ENCODE measurements at regions not wholly inside any gene's neighbourhood (a gene's known extent, or its start where the extent isn't known, plus 50 kb on each side); places are given as distances from the start of the nearest gene placed in this dataset.
A peak's percentile ranks its signal among the peaks of the same experiment; 100 is the strongest.
"Not testable (repeated sequence)": the region's sequence is repeated elsewhere in the genome, so short reads cannot be mapped to it uniquely, and the experiment has no call there.

DNA sequence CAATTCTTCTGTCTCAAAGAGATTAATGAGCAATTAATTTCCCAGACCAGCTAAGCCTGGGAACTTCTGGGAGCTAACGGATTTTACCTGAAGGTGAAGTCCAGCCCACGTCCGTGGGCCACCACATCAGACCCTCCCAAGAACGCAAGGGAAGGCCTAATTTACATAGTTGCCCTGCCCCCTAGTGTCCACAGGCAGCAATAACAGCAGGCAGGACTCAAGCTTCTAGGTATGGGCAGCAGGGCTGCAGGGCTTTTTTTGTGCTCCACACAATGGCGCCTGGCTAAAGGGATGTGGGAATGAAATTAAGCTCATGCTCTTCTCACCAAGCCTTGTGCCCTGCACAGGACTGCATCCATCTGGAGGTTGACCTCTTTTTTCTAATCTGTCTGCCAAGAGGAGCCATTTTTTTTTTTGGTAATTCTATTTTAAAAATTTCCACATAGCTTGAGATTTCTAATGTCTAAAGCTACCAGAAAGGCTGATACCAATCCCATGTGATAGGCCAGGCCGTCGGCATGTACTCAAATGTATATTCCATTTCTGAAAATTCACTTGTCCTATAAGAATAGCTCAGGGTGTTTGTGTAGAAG is 111.9 kb upstream of the TMEM164 start:
- DNase-seq: peak; percentile 58
- intact Hi-C loops (cut with micrococcal nuclease): no loop called here
- Mint-ChIP-seq H3K4me3 (no peak overlapping the region), H3K27ac (peak overlapping the region; percentile 41), H3K9me3 (ENCODE audit: insufficient read depth) (no peaks in the 10 kb centered on the region), H3K4me1 (peaks cover 32% of the 10 kb centered on the region), H3K27me3 (no peaks in the 10 kb centered on the region)
- no peak for TF ChIP-seq EZH2 (IDR thresholded peaks at IDR 0.05; ENCODE audit: borderline replicate concordance, insufficient read depth, low read depth, low read length, poor library complexity, severe bottlenecking)
- TF ChIP-seq, protein P1, sequence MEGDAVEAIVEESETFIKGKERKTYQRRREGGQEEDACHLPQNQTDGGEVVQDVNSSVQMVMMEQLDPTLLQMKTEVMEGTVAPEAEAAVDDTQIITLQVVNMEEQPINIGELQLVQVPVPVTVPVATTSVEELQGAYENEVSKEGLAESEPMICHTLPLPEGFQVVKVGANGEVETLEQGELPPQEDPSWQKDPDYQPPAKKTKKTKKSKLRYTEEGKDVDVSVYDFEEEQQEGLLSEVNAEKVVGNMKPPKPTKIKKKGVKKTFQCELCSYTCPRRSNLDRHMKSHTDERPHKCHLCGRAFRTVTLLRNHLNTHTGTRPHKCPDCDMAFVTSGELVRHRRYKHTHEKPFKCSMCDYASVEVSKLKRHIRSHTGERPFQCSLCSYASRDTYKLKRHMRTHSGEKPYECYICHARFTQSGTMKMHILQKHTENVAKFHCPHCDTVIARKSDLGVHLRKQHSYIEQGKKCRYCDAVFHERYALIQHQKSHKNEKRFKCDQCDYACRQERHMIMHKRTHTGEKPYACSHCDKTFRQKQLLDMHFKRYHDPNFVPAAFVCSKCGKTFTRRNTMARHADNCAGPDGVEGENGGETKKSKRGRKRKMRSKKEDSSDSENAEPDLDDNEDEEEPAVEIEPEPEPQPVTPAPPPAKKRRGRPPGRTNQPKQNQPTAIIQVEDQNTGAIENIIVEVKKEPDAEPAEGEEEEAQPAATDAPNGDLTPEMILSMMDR (IDR thresholded peaks at IDR 0.05): peak; percentile 77
- ATAC-seq (ENCODE audit: low read depth): peak; percentile 49
- H3K9me3 ChIP-seq (ENCODE audit: control extremely low read depth in 1 of 3, control insufficient read depth in 2 of 3, insufficient read depth in 1 of 3, low read length in 2 of 3): no peaks in the 10 kb centered on the region
- no peak overlapping the region for H3K4me3 ChIP-seq (ENCODE audit: control extremely low read depth in 1 of 5, extremely low read depth in 1 of 5, insufficient read depth in 1 of 5, low read depth in 2 of 5, low read length in 4 of 5)
- no peaks in the 10 kb centered on the region for H3K36me3 ChIP-seq (replicated peaks in 1 of 2; ENCODE audit: control extremely low read depth in 1 of 2, control insufficient read depth in 1 of 2, extremely low read depth in 1 of 2, insufficient read depth in 2 of 2, low read length in 1 of 2)
- no peaks in the 10 kb centered on the region for H4K20me1 ChIP-seq (ENCODE audit: control insufficient read depth, insufficient read depth, low read length, poor library complexity, severe bottlenecking)
- peak overlapping the region; percentile 27 for H3K4me2 ChIP-seq (replicated peaks; ENCODE audit: low read depth, low read length, poor library complexity, severe bottlenecking)
- CTCF ChIA-PET: interaction anchor here (0.7 to 8.2 kb wide), 15 partner anchors 12 to 413 kb away, joined by 3 to 115 read pairs (median 4); no protein-coding TSS in a partner anchor
- H3K79me2 ChIP-seq (ENCODE audit: control insufficient read depth, insufficient read depth, low read length): no peaks in the 10 kb centered on the region
- POLR2A ChIA-PET: no interaction called here
- no peak overlapping the region for H3K27ac ChIP-seq (ENCODE audit: low read length in 2 of 2)
- H2AFZ ChIP-seq (ENCODE audit: insufficient read depth, low read depth, low read length, poor library complexity, severe bottlenecking): peak overlapping the region; percentile 43
- H3K27me3 ChIP-seq (replicated peaks in 1 of 4; ENCODE audit: control extremely low read depth in 1 of 4, control insufficient read depth in 3 of 4, insufficient read depth in 4 of 4, low read length in 3 of 4): no peaks in the 10 kb centered on the region
- H3K4me1 ChIP-seq (ENCODE audit: control insufficient read depth in 2 of 2, insufficient read depth in 2 of 2, low read length in 2 of 2): peaks cover 25 to 34% of the 10 kb centered on the region in 2 donors
- 9% methylated on average over 4 of the region's 7 CpGs for WGBS (ENCODE audit: insufficient coverage)
- H3K9ac ChIP-seq (ENCODE audit: low read length): no peak overlapping the region

DNA sequence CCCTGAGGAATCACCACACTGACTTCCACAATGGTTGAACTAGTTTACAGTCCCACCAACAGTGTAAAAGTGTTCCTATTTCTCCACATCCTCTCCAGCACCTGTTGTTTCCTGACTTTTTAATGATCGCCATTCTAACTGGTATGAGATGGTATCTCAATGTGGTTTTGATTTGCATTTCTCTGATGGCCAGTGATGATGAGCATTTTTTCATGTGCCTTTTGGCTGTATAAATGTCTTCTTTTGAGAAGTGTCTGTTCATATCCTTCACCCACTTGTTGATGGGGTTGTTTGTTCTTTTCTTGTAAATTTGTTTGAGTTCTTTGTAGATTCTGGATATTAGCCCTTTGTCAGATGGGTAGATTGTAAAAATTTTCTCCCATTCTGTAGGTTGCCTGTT is 106.9 kb upstream of the TMEM164 start:
- DNase-seq; POLR2A ChIA-PET; H3K27ac ChIP-seq (ENCODE audit: low read length in 2 of 2); CTCF ChIA-PET; H2AFZ ChIP-seq (ENCODE audit: insufficient read depth, low read depth, low read length, poor library complexity, severe bottlenecking); H3K4me1 ChIP-seq (ENCODE audit: control insufficient read depth in 2 of 2, insufficient read depth in 2 of 2, low read length in 2 of 2); H3K9me3 Mint-ChIP-seq (ENCODE audit: insufficient read depth); intact Hi-C loops (cut with micrococcal nuclease); H3K4me2 ChIP-seq (replicated peaks; ENCODE audit: low read depth, low read length, poor library complexity, severe bottlenecking); H3K36me3 ChIP-seq (replicated peaks in 1 of 2; ENCODE audit: control extremely low read depth in 1 of 2, control insufficient read depth in 1 of 2, extremely low read depth in 1 of 2, insufficient read depth in 2 of 2, low read length in 1 of 2); H3K4me3 Mint-ChIP-seq; H3K27me3 Mint-ChIP-seq; H3K79me2 ChIP-seq (ENCODE audit: control insufficient read depth, insufficient read depth, low read length); H3K4me1 Mint-ChIP-seq; H3K27me3 ChIP-seq (replicated peaks in 1 of 4; ENCODE audit: control extremely low read depth in 1 of 4, control insufficient read depth in 3 of 4, insufficient read depth in 4 of 4, low read length in 3 of 4); H4K20me1 ChIP-seq (ENCODE audit: control insufficient read depth, insufficient read depth, low read length, poor library complexity, severe bottlenecking); H3K9ac ChIP-seq (ENCODE audit: low read length); H3K27ac Mint-ChIP-seq; ATAC-seq (ENCODE audit: low read depth); H3K4me3 ChIP-seq (ENCODE audit: control extremely low read depth in 1 of 5, extremely low read depth in 1 of 5, insufficient read depth in 1 of 5, low read depth in 2 of 5, low read length in 4 of 5); H3K9me3 ChIP-seq (ENCODE audit: control extremely low read depth in 1 of 3, control insufficient read depth in 2 of 3, insufficient read depth in 1 of 3, low read length in 2 of 3): not testable (repeated sequence)
- no CpG with 5 or more reads among the region's 1 CpG for WGBS (ENCODE audit: insufficient coverage)

Measured in B cell (primary cell).